ENCODE measurements at regions not wholly inside any gene's neighbourhood (a gene's known extent, or its start where the extent isn't known, plus 50 kb on each side); places are given as distances from the start of the nearest gene placed in this dataset.
"Not testable (repeated sequence)": the region's sequence is repeated elsewhere in the genome, so short reads cannot be mapped to it uniquely, and the experiment has no call there.

DNA sequence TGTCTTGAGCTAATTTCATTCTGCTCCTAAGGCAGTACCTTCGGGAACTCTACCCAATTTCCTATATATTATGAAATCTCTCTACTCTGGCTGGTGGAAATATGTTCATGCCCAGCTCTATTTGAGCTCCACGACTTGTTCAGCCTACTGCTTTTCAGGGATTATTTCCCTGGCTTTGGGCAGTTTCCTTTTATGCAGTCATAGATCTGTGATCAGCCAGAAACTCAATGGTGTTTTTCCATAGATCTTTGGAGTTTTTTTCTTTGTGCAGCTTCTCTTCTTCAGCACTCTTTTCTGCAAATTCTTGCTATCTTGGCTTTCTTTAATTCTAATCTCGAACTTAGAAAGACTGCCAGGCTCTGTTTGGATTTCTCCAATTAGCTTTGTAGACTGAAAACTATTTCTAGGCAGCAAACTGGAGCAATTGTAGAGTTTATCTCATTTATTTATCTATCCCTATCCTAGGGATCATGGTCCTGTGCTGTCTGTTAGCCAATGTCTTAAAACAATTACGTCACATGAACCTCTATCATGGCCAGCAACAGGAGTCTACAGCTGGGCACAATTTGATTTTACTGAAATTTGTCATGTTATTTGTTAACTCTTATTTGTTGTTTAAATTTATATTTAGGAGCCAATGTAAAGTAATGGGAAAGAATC lies 328.4 kb downstream of the BCKDHB start:
- Histone ChIP-seq H3K4me3 (ENCODE audit: low read depth in 1 of 2, low read length in 1 of 2) (no peak overlapping the region), H3K27ac (no peak overlapping the region), H3K4me1 (ENCODE audit: control insufficient read depth in 1 of 2, insufficient read depth in 1 of 2, low read depth in 1 of 2, low read length in 1 of 2) (no peaks in the 10 kb centered on the region), H3K9me3 (peaks cover 12% of the 10 kb centered on the region), H3K27me3 (no peaks in the 10 kb centered on the region), H3K36me3 (no peaks in the 10 kb centered on the region)
- TF ChIP-seq CTCF (IDR thresholded peaks at IDR 0.05): no peak

DNA sequence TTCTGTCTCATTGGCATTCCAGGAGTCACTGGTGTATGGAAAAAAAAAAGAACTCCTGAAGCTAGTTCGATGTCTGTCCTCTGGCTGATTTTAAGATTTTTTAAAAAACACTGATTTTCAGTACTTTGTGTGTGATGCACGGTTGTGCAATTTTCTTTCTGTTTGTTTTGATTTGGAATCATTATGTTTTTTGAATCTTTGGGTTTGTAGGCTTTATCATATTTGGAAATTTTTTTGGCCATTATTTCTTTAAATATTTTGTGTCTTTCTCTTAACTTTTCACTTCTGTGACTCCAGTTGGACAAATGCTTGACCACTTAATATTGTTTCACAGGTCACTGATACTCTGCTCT lies 327.2 kb downstream of the BCKDHB start:
- Histone ChIP-seq H3K4me1 (ENCODE audit: control insufficient read depth in 1 of 2, insufficient read depth in 1 of 2, low read depth in 1 of 2, low read length in 1 of 2) (no peaks in the 10 kb centered on the region), H3K9me3 (peaks cover 12% of the 10 kb centered on the region), H3K36me3 (no peaks in the 10 kb centered on the region), H3K4me3 (ENCODE audit: low read depth in 1 of 2, low read length in 1 of 2) (no peak overlapping the region), H3K27ac (no peak overlapping the region), H3K27me3 (no peaks in the 10 kb centered on the region)
- no peak for TF ChIP-seq CTCF (IDR thresholded peaks at IDR 0.05)

GRCh38 chr6:80433010-80433672 lies 326.7 kb downstream of the BCKDHB start:
- H3K4me1 ChIP-seq (ENCODE audit: control insufficient read depth in 1 of 2, insufficient read depth in 1 of 2, low read depth in 1 of 2, low read length in 1 of 2): no peaks in the 10 kb centered on the region
- no peak for TF ChIP-seq CTCF (IDR thresholded peaks at IDR 0.05)
- no peak overlapping the region for H3K27ac ChIP-seq
- no peaks in the 10 kb centered on the region for H3K27me3 ChIP-seq
- H3K4me3 ChIP-seq (ENCODE audit: low read depth in 1 of 2, low read length in 1 of 2): no peak overlapping the region
- H3K36me3 ChIP-seq: no peaks in the 10 kb centered on the region
- H3K9me3 ChIP-seq: peaks cover 12% of the 10 kb centered on the region

GRCh38 chr6:80425089-80425823 lies 318.8 kb downstream of the BCKDHB start:
- no peak overlapping the region for H3K4me3 ChIP-seq (ENCODE audit: low read depth in 1 of 2, low read length in 1 of 2)
- H3K36me3 ChIP-seq: no peaks in the 10 kb centered on the region
- no peak overlapping the region for H3K27ac ChIP-seq
- TF ChIP-seq CTCF (IDR thresholded peaks at IDR 0.05): no peak
- H3K9me3 ChIP-seq: no peaks in the 10 kb centered on the region
- H3K27me3 ChIP-seq: no peaks in the 10 kb centered on the region
- H3K4me1 ChIP-seq (ENCODE audit: control insufficient read depth in 1 of 2, insufficient read depth in 1 of 2, low read depth in 1 of 2, low read length in 1 of 2): no peaks in the 10 kb centered on the region

DNA sequence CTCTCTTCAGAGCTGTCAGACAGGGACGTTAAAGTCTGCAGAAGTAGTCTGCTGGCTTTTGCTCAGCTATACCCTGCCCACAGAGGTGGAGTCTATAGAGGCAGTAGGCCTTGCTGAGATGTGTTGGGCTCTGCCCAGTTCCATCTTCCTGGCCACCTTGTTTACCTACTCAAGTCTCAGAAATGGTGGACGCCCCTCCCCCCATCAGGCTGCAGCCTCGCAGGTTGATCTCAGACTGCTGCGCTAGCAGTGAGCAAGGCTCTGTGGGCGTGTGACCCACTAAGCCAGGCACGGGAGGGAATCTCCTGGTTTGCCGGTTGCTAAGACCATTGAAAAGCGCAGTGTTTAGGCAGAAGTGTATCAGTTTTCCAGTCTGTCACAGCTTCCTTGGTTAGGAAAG lies 305.0 kb downstream of the BCKDHB start:
- Histone ChIP-seq H3K36me3 (no peaks in the 10 kb centered on the region), H3K4me3 (ENCODE audit: low read depth in 1 of 2, low read length in 1 of 2) (no peak overlapping the region), H3K27ac (no peak overlapping the region), H3K27me3 (no peaks in the 10 kb centered on the region), H3K4me1 (ENCODE audit: control insufficient read depth in 1 of 2, insufficient read depth in 1 of 2, low read depth in 1 of 2, low read length in 1 of 2) (no peaks in the 10 kb centered on the region), H3K9me3 (no peaks in the 10 kb centered on the region)
- no peak for TF ChIP-seq CTCF (IDR thresholded peaks at IDR 0.05)

DNA sequence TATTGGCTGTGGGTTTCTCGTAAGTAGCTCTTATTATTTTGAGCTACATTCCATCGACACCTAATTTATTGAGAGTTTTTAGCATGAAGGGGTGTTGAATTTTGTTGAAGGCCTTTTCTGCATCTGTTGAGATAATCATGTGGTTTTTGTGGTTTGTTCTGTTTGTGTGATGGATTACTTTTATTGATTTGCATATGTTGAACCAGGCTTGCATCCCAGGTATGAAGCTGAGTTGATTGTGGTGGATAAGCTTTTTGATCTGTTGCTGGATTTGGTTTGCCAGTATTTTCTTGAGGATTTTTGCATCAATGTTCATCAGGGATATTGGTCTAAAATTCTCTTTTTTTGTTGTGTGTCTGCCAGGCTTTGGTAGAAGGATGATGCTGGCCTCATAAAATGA lies 301.5 kb downstream of the BCKDHB start:
- H3K4me1 ChIP-seq (ENCODE audit: control insufficient read depth in 1 of 2, insufficient read depth in 1 of 2, low read depth in 1 of 2, low read length in 1 of 2); H3K27ac ChIP-seq; H3K27me3 ChIP-seq; H3K9me3 ChIP-seq; H3K4me3 ChIP-seq (ENCODE audit: low read depth in 1 of 2, low read length in 1 of 2); H3K36me3 ChIP-seq: not testable (repeated sequence)

All from neutrophil (primary cell).